DOHH2 (cell line): ENCODE measurements at regions not wholly inside any gene's neighbourhood (a gene's known extent, or its start where the extent isn't known, plus 50 kb on each side); places are given as distances from the start of the nearest gene placed in this dataset.

Source experiments
- H3F3A ChIP-seq: fragments of 200-600 bp; sonication (generic), shearing (Covaris generic); 2 replicates; pipeline ENCODE4 v1.6.0; 2016; ENCODE audit warnings: antibody characterized with exemption, mild to moderate bottlenecking; ENCODE audit not compliant: control insufficient read depth, insufficient read depth
- H3K27ac ChIP-seq: fragments of 200-600 bp; sonication (generic); 2 replicates; pipeline ENCODE4 v1.5.1; 2014; ENCODE audit warnings: low read depth, mild to moderate bottlenecking, low read length, moderate library complexity
- H3K27me3 ChIP-seq: fragments of 200-600 bp; sonication (generic); 2 replicates; pipeline ENCODE4 v1.6.1; 2014; ENCODE audit warnings: mild to moderate bottlenecking, low read length, mixed read lengths; ENCODE audit not compliant: control insufficient read depth
- H3K36me3 ChIP-seq: fragments of 200-600 bp; sonication (generic); 2 replicates; pipeline ENCODE4 v1.6.1; 2014; ENCODE audit warnings: mild to moderate bottlenecking, low read length, moderate library complexity, mixed read lengths; ENCODE audit not compliant: control insufficient read depth
- H3K4me1 ChIP-seq: fragments of 200-600 bp; sonication (generic); 2 replicates; pipeline ENCODE4 v1.6.1; 2014; ENCODE audit warnings: mild to moderate bottlenecking, low read length, mixed read lengths; ENCODE audit not compliant: control insufficient read depth
- H3K4me2 ChIP-seq: fragments of 200-600 bp; sonication (generic); 2 replicates; pipeline ENCODE4 v1.6.0; 2014; ENCODE audit warnings: mild to moderate bottlenecking, low read length, moderate library complexity
- H3K4me3 ChIP-seq: fragments of 200-600 bp; sonication (generic); 2 replicates; pipeline ENCODE4 v1.5.1; 2014; ENCODE audit warnings: mild to moderate bottlenecking, low read length, mixed read lengths
- H3K79me2 ChIP-seq: fragments of 200-600 bp; sonication (generic); 2 replicates; pipeline ENCODE4 v1.6.1; 2014; ENCODE audit warnings: mild to moderate bottlenecking, low read length, mixed read lengths; ENCODE audit not compliant: control insufficient read depth
- H3K9me2 ChIP-seq: fragments of 200-600 bp; sonication (generic); replicated peaks from 2 replicates; pipeline ENCODE4 v1.6.1; 2014; ENCODE audit warnings: mild to moderate bottlenecking, low read length, mixed read lengths; ENCODE audit not compliant: control insufficient read depth
- H3K9me3 ChIP-seq: fragments of 200-600 bp; sonication (generic); 2 replicates; pipeline ENCODE4 v1.6.1; 2014; ENCODE audit warnings: antibody characterized with exemption, low read length, mixed read lengths; ENCODE audit not compliant: control insufficient read depth, insufficient read depth
- H4K20me1 ChIP-seq: fragments of 200-600 bp; sonication (generic); 2 replicates; pipeline ENCODE4 v1.6.0; 2014; ENCODE audit warnings: low read depth, mild to moderate bottlenecking, antibody characterized with exemption, low read length, moderate library complexity; ENCODE audit not compliant: control insufficient read depth, insufficient read depth
- EZH2phosphoT487 ChIP-seq: fragments of 200-600 bp; sonication (generic); IDR thresholded peaks from 2 replicates; pipeline ENCODE4 v1.6.1; 2017; ENCODE audit warnings: borderline replicate concordance, mild to moderate bottlenecking, antibody characterized with exemption, low read length, moderate library complexity, mixed read lengths
- TF ChIP-seq, protein P1 (sequence below): fragments of 200-600 bp; sonication (generic); IDR thresholded peaks from one replicate; pipeline ENCODE4 v1.5.1; 2014; ENCODE audit warnings: antibody characterized with exemption, mild to moderate bottlenecking, low read depth, low read length; ENCODE audit not compliant: poor library complexity, severe bottlenecking

DNA sequence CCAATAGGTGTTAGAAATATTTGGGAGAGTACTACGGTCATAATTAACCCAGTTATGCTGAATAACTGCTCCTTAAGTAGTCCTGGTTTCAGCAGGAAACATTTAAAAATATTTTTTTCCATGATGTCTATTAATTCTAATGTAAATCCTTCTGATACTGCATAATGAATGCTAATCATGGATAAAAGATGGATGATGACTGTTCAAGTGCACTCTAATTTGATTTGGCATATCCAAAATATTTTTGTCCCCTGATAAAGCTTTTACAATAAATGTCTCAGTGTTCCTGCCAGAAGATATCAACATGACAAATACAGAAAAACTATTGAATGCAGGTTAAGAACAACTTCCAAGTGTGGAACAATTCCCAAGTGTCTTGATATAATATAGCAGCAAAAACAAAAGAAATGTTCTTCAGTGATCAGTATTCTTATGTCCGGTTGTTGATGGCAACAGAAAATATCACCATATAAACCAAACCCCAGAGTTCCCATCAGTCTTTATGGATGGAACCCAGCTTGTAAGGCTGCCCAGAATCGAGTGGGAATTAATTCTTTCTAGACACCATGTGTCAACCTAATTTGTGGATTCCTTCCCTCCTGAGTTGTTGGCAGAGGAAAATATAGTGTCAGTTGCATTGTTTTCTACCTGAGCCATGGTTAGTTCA is 205.4 kb upstream of the GK2 start:
- H3K27ac ChIP-seq = no peak overlapping the region
- H3F3A ChIP-seq = no peaks in the 10 kb centered on the region
- no peak overlapping the region for H3K4me3 ChIP-seq
- H3K27me3 ChIP-seq = no peaks in the 10 kb centered on the region
- no peaks in the 10 kb centered on the region for H3K9me2 ChIP-seq
- H3K4me2 ChIP-seq = no peak overlapping the region
- no peaks in the 10 kb centered on the region for H3K9me3 ChIP-seq
- TF ChIP-seq EZH2phosphoT487 = no peak
- TF ChIP-seq, protein P1, sequence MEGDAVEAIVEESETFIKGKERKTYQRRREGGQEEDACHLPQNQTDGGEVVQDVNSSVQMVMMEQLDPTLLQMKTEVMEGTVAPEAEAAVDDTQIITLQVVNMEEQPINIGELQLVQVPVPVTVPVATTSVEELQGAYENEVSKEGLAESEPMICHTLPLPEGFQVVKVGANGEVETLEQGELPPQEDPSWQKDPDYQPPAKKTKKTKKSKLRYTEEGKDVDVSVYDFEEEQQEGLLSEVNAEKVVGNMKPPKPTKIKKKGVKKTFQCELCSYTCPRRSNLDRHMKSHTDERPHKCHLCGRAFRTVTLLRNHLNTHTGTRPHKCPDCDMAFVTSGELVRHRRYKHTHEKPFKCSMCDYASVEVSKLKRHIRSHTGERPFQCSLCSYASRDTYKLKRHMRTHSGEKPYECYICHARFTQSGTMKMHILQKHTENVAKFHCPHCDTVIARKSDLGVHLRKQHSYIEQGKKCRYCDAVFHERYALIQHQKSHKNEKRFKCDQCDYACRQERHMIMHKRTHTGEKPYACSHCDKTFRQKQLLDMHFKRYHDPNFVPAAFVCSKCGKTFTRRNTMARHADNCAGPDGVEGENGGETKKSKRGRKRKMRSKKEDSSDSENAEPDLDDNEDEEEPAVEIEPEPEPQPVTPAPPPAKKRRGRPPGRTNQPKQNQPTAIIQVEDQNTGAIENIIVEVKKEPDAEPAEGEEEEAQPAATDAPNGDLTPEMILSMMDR = no peak
- H4K20me1 ChIP-seq = no peaks in the 10 kb centered on the region
- no peaks in the 10 kb centered on the region for H3K36me3 ChIP-seq
- no peaks in the 10 kb centered on the region for H3K79me2 ChIP-seq
- H3K4me1 ChIP-seq = no peaks in the 10 kb centered on the region

DNA sequence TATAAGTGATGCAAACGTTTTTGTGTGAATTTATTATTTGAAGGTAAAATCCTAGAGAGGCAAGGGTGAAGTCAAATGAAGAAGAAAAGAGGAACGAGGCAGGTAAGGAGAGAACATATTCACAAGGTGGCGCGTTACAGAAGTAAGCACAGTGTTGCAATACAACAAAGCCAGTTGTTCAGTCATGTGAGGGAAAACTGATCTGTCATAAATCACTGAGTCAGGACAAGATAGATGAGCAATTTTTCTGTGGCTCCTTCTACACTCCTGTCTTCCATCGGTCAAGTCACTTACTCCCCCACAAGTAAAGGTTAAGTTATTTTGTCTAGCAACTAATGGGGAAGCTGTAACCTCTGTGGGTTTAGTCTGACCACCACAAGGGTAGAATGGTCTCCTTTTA is 203.0 kb upstream of the GK2 start:
- H4K20me1 ChIP-seq = no peaks in the 10 kb centered on the region
- no peaks in the 10 kb centered on the region for H3K36me3 ChIP-seq
- H3K9me2 ChIP-seq = no peaks in the 10 kb centered on the region
- H3F3A ChIP-seq = no peaks in the 10 kb centered on the region
- H3K79me2 ChIP-seq = no peaks in the 10 kb centered on the region
- no peak overlapping the region for H3K4me2 ChIP-seq
- no peak overlapping the region for H3K27ac ChIP-seq
- no peak overlapping the region for H3K4me3 ChIP-seq
- TF ChIP-seq, protein P1 = no peak
- TF ChIP-seq EZH2phosphoT487 = no peak
- no peaks in the 10 kb centered on the region for H3K27me3 ChIP-seq
- no peaks in the 10 kb centered on the region for H3K4me1 ChIP-seq
- no peaks in the 10 kb centered on the region for H3K9me3 ChIP-seq

DNA sequence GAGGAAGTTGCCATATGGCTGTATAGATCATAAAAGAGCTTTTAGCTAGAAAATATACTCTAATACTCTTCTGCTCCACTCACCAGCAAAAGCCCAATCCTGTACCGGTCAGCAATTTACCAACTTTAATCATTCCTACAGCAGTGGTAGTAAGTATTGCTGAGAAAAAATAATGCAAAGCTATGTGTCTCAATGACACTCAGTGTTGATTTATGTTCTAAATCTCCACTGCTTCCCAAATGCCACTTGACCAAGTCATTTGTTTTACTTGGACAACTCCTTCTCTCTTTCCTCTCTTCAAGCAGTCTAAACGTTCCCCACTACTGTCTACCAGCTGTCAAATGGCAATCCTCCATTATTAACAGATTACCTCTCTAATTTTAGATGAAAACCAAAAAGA is 201.8 kb upstream of the GK2 start:
- H3F3A ChIP-seq = no peaks in the 10 kb centered on the region
- TF ChIP-seq EZH2phosphoT487 = no peak
- TF ChIP-seq, protein P1 = no peak
- H3K27me3 ChIP-seq = no peaks in the 10 kb centered on the region
- H3K79me2 ChIP-seq = no peaks in the 10 kb centered on the region
- H3K9me2 ChIP-seq = no peaks in the 10 kb centered on the region
- H3K9me3 ChIP-seq = no peaks in the 10 kb centered on the region
- no peaks in the 10 kb centered on the region for H4K20me1 ChIP-seq
- H3K4me1 ChIP-seq = no peaks in the 10 kb centered on the region
- H3K4me2 ChIP-seq = no peak overlapping the region
- H3K36me3 ChIP-seq = no peaks in the 10 kb centered on the region
- no peak overlapping the region for H3K27ac ChIP-seq
- H3K4me3 ChIP-seq = no peak overlapping the region
